22Rv1 (cell line): ENCODE measurements at regions not wholly inside any gene's neighbourhood (a gene's known extent, or its start where the extent isn't known, plus 50 kb on each side); places are given as distances from the start of the nearest gene placed in this dataset.

Experiments
- CTCF ChIP-seq: fragments of 450-650 bp; IDR thresholded peaks from 2 replicates; pipeline ENCODE4 v1.5.1; 2017; ENCODE audit warnings: mild to moderate bottlenecking
- ZFX ChIP-seq: fragments of 450-650 bp; IDR thresholded peaks from 2 replicates; pipeline ENCODE4 v1.6.1; 2017; ENCODE audit warnings: antibody characterized with exemption, borderline replicate concordance

GRCh38 chr5:39877479-39877878, 452.7 kb upstream of the DAB2 start:
- TF ChIP-seq CTCF (no peak), ZFX (no peak)
